Anterior cingulate cortex (tissue), 58 donors: ENCODE measurements at regions not wholly inside any gene's neighbourhood (a gene's known extent, or its start where the extent isn't known, plus 50 kb on each side); places are given as distances from the start of the nearest gene placed in this dataset.
A peak's percentile ranks its signal among the peaks of the same experiment; 100 is the strongest.
"Not testable (repeated sequence)": the region's sequence is repeated elsewhere in the genome, so short reads cannot be mapped to it uniquely, and the experiment has no call there.

Experiments used
- DNase-seq, 58 donors: peaks; one replicate each; lab custom pipeline; 2025; lab: John Stamatoyannopoulos, UW

GRCh38 chr6:60797831-60798230, 1488.2 kb downstream of the KHDRBS2 start:
- not testable (repeated sequence) for DNase-seq

GRCh38 chr6:60789601-60790000, 1496.4 kb downstream of the KHDRBS2 start:
- not testable (repeated sequence) for DNase-seq

GRCh38 chr6:60782698-60783464, 1503.1 kb downstream of the KHDRBS2 start:
- DNase-seq = not testable (repeated sequence)

GRCh38 chr6:60779591-60779990, 1506.4 kb downstream of the KHDRBS2 start:
- not testable (repeated sequence) for DNase-seq

- not testable (repeated sequence) for DNase-seq
Measured at GRCh38 chr6:60767791-60768499, 1518.1 kb downstream of the KHDRBS2 start.

- DNase-seq = not testable (repeated sequence)
Measured at GRCh38 chr6:60765331-60765730, 1520.7 kb downstream of the KHDRBS2 start.

- peak in 10 of 58 donors; percentile 1 to 25 (median 4) for DNase-seq
Measured at GRCh38 chr6:60763464-60764080, 1522.5 kb downstream of the KHDRBS2 start.

- not testable (repeated sequence) for DNase-seq
Measured at GRCh38 chr6:60760928-60761327, 1525.1 kb downstream of the KHDRBS2 start.

GRCh38 chr6:60759149-60759825, 1526.7 kb downstream of the KHDRBS2 start:
- not testable (repeated sequence) for DNase-seq

- DNase-seq = not testable (repeated sequence)
Measured at GRCh38 chr6:60758725-60759124, 1527.3 kb downstream of the KHDRBS2 start.

GRCh38 chr6:60754879-60755278, 1531.1 kb downstream of the KHDRBS2 start:
- no peak for DNase-seq

GRCh38 chr6:60750353-60751081, 1535.5 kb downstream of the KHDRBS2 start:
- DNase-seq = not testable (repeated sequence)

GRCh38 chr6:60747765-60748556, 1538.1 kb downstream of the KHDRBS2 start:
- DNase-seq = not testable (repeated sequence)

GRCh38 chr6:60737764-60738425, 1548.1 kb downstream of the KHDRBS2 start:
- DNase-seq = not testable (repeated sequence)

- not testable (repeated sequence) for DNase-seq
Measured at GRCh38 chr6:60737315-60737714, 1548.7 kb downstream of the KHDRBS2 start.

- DNase-seq = not testable (repeated sequence)
Measured at GRCh38 chr6:60723935-60724334, 1562.1 kb downstream of the KHDRBS2 start.

- DNase-seq = no peak
Measured at GRCh38 chr6:60695232-60695631, 1590.8 kb downstream of the KHDRBS2 start.

GRCh38 chr6:60687085-60687484, 1598.9 kb downstream of the KHDRBS2 start:
- no peak for DNase-seq
